Stomach (tissue), 8 donors: ENCODE measurements at regions not wholly inside any gene's neighbourhood (a gene's known extent, or its start where the extent isn't known, plus 50 kb on each side); places are given as distances from the start of the nearest gene placed in this dataset.

Experiments
- DNase-seq, 2 donors: peaks; one replicate each; pipeline versions ENCODE4 v3.0.0 to v3.0.0-alpha.2; 2013 to 2019
- H3K27ac ChIP-seq, 5 donors: fragments of 200-600 bp in 4 of 5; sonication (generic) in 4 of 5; one replicate each; pipeline ENCODE4 v1.5.1; 2013 to 2019; ENCODE audit warnings: mild to moderate bottlenecking in 1 of 5, moderate library complexity in 1 of 5
- H3K27me3 ChIP-seq, 3 donors: fragments of 200-600 bp; sonication (generic); one replicate each; pipeline ENCODE4 v1.5.1; 2017 to 2019; ENCODE audit warnings: mixed run types in 1 of 3
- H3K36me3 ChIP-seq, 4 donors: fragments of 200-600 bp; sonication (generic); 1 replicate in 3 of 4; 2 replicates in 1 of 4; pipeline ENCODE4 v1.5.1; 2016 to 2019
- H3K4me1 ChIP-seq, 4 donors: fragments of 200-600 bp; sonication (generic); one replicate each; pipeline ENCODE4 v1.5.1; 2016 to 2019
- H3K4me3 ChIP-seq, 4 donors: fragments of 200-600 bp; sonication (generic) in 3 of 4; one replicate each; pipeline ENCODE4 v1.5.1; 2016 to 2019; ENCODE audit warnings: mild to moderate bottlenecking in 1 of 4
- H3K9me3 ChIP-seq, 4 donors: fragments of 200-600 bp; sonication (generic); one replicate each; pipeline ENCODE4 v1.5.1; 2016 to 2019
- CTCF ChIP-seq, 7 experiments: fragments of 450-650 bp in 4 of 7; fragments of 200-600 bp in 3 of 7; sonication (generic) in 3 of 7; IDR thresholded peaks; one replicate each; pipeline ENCODE4 v1.5.1; 2016 to 2019; ENCODE audit warnings: antibody characterized with exemption in 7 of 7, control low read depth in 2 of 7, mild to moderate bottlenecking in 1 of 7
- EP300 ChIP-seq: sonication (generic); formaldehyde crosslinking; IDR thresholded peaks from one replicate; pipeline ENCODE4 v1.6.1; 2017; ENCODE audit warnings: antibody characterized with exemption
- POLR2A ChIP-seq, 4 donors: fragments of 450-650 bp; IDR thresholded peaks; one replicate each; pipeline ENCODE4 v1.6.1; 2016; ENCODE audit warnings: antibody characterized with exemption in 4 of 4, control low read depth in 2 of 4, mild to moderate bottlenecking in 1 of 4, moderate library complexity in 1 of 4
- POLR2AphosphoS5 ChIP-seq, 3 donors: sonication (generic); formaldehyde crosslinking; IDR thresholded peaks; one replicate each; pipeline ENCODE4 v1.6.1; 2016; ENCODE audit warnings: antibody characterized with exemption in 3 of 3
- WGBS, 5 donors: extraction: QIAGEN DNeasy Blood & Tissue Kit in 3 of 5; methylation state at CpG; one replicate each; pipeline versions ENCODE4 v1.1.5 to v1.1.7; 2013 to 2018; 5-methylcytosine and 5-hydroxymethylcytosine counted together
- intact Hi-C: fragments of 100-400 bp; cut with DNase I; formaldehyde crosslinking; loops from one replicate; pipeline ENCODE4 v1.15.1; 2023; ENCODE audit warnings: low total_unique reads
- donor health status: healthy with polysubstance abuse.
- donor health status: Bipolar disorder and iron deficiency.
- donor health status: healthy.

- no peak for DNase-seq
Observed at GRCh38 chr7:1341361-1342089, 108.9 kb downstream of the UNCX start.

GRCh38 chr7:1342090-1342640, 109.5 kb downstream of the UNCX start:
- Histone ChIP-seq H3K27me3 (peaks cover 0 to 64% (median 19%) of the 10 kb centered on the region in 3 donors), H3K36me3 (no peaks in the 10 kb centered on the region), H3K4me1 (no peaks in the 10 kb centered on the region), H3K9me3 (peaks cover 0 to 18% (median 8%) of the 10 kb centered on the region in 4 donors), H3K27ac (no peak overlapping the region), H3K4me3 (no peak overlapping the region)
- TF ChIP-seq CTCF (IDR thresholded peaks at IDR 0.05) (no peak), POLR2AphosphoS5 (IDR thresholded peaks at IDR 0.05) (no peak), POLR2A (IDR thresholded peaks at IDR 0.05) (no peak)
- no peak for DNase-seq
- intact Hi-C loops: no loop called here
- WGBS, 5 donors: 52 to 73% (median 61%) methylated on average over 4 to 12 of the region's 12 CpGs

More at GRCh38 chr7:1341361-1342089, 108.9 kb downstream of the UNCX start:
- Histone ChIP-seq H3K27me3 (peaks cover 0 to 58% (median 14%) of the 10 kb centered on the region in 3 donors), H3K36me3 (no peaks in the 10 kb centered on the region), H3K9me3 (peaks cover 0 to 24% (median 14%) of the 10 kb centered on the region in 4 donors), H3K4me3 (no peak overlapping the region), H3K27ac (no peak overlapping the region), H3K4me1 (no peaks in the 10 kb centered on the region)
- TF ChIP-seq POLR2A (IDR thresholded peaks at IDR 0.05): no peak
- TF ChIP-seq POLR2AphosphoS5 (IDR thresholded peaks at IDR 0.05): no peak
- no peak for TF ChIP-seq EP300
- no peak for TF ChIP-seq CTCF (IDR thresholded peaks at IDR 0.05)
- 66 to 76% (median 70%) methylated on average over 14 to 20 of the region's 20 CpGs for WGBS, 5 donors
- intact Hi-C loops: no loop called here

- intact Hi-C loops: no loop called here
- Histone ChIP-seq H3K27me3 (peaks cover 0 to 78% (median 30%) of the 10 kb centered on the region in 3 donors), H3K4me3 (no peak overlapping the region), H3K4me1 (no peaks in the 10 kb centered on the region), H3K36me3 (no peaks in the 10 kb centered on the region), H3K27ac (no peak overlapping the region), H3K9me3 (peaks cover 0 to 5% (median 2%) of the 10 kb centered on the region in 4 donors)
- TF ChIP-seq POLR2AphosphoS5 (IDR thresholded peaks at IDR 0.05) (no peak), CTCF (IDR thresholded peaks at IDR 0.05) (no peak)
- 57 to 81% (median 78%) methylated on average over 10 of the region's 10 CpGs for WGBS, 5 donors
- DNase-seq: no peak
Observed at GRCh38 chr7:1343551-1343950, 110.9 kb downstream of the UNCX start.

- no peak overlapping the region for H3K27ac ChIP-seq
- peaks cover 0 to 4% (median 0%) of the 10 kb centered on the region in 4 donors for H3K9me3 ChIP-seq
- intact Hi-C loops: no loop called here
- H3K27me3 ChIP-seq: peaks cover 0 to 79% (median 39%) of the 10 kb centered on the region in 3 donors
- no peak for DNase-seq
- no peak overlapping the region for H3K4me3 ChIP-seq
- WGBS, 5 donors: 68 to 92% (median 79%) methylated on average over 12 of the region's 12 CpGs
- H3K36me3 ChIP-seq: no peaks in the 10 kb centered on the region
- TF ChIP-seq POLR2A (IDR thresholded peaks at IDR 0.05): no peak
- TF ChIP-seq CTCF (IDR thresholded peaks at IDR 0.05): no peak
- no peak for TF ChIP-seq POLR2AphosphoS5 (IDR thresholded peaks at IDR 0.05)
- no peak for TF ChIP-seq EP300
- H3K4me1 ChIP-seq: no peaks in the 10 kb centered on the region
Observed at GRCh38 chr7:1344421-1344820, 111.7 kb downstream of the UNCX start.
